Gastrocnemius medialis (tissue), 4 donors: ENCODE measurements at regions not wholly inside any gene's neighbourhood (a gene's known extent, or its start where the extent isn't known, plus 50 kb on each side); places are given as distances from the start of the nearest gene placed in this dataset.

ENCODE experiments used
- POLR2A ChIP-seq, 2 donors: fragments of 450-650 bp; IDR thresholded peaks; one replicate each; pipeline ENCODE4 v1.6.1; 2017; ENCODE audit warnings: antibody characterized with exemption in 2 of 2, mild to moderate bottlenecking in 2 of 2, moderate library complexity in 2 of 2
- TF ChIP-seq, protein P1 (sequence below), 5 experiments: fragments of 450-650 bp in 3 of 5; fragments of 200-600 bp in 2 of 5; sonication (generic) in 2 of 5; IDR thresholded peaks in 4 of 5; conservative IDR thresholded peaks in 1 of 5; 1 replicate in 4 of 5; 2 replicates in 1 of 5; pipeline ENCODE4 v1.5.1; 2016 to 2019; ENCODE audit warnings: antibody characterized with exemption in 5 of 5, mild to moderate bottlenecking in 3 of 5, moderate library complexity in 3 of 5

DNA sequence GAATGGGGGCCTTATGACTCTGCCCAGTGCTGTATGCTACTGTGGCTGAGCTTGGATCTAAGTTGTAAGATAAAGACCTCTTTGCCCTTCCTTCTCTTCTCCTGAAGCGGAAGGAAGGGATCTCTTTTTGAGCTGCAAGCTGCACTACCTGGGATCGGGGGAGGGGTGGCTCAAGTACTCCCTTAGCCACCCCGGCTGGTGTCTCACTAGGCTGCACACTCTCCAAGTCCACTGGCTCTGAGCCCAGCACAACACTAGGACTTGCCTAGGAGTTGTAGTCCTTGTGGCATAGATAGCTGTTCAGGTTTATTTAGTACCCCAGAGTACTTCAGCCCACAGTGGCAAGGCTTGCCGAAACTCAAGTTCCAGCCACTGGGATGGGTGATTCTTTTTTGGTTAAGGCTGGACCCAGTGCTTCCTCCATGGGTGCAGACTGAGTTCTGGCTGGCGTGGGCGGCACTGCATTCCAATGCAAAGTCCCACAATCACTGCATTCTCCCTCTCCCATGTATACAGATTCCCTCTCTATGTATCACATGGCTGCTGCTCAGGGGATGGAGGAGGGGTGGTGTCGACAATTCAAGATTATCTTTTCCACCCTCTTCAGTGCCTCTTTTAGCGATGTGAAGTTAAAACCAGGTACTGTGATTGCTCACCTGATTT, 76.2 kb upstream of the SLC25A13 start:
- TF ChIP-seq, protein P1, sequence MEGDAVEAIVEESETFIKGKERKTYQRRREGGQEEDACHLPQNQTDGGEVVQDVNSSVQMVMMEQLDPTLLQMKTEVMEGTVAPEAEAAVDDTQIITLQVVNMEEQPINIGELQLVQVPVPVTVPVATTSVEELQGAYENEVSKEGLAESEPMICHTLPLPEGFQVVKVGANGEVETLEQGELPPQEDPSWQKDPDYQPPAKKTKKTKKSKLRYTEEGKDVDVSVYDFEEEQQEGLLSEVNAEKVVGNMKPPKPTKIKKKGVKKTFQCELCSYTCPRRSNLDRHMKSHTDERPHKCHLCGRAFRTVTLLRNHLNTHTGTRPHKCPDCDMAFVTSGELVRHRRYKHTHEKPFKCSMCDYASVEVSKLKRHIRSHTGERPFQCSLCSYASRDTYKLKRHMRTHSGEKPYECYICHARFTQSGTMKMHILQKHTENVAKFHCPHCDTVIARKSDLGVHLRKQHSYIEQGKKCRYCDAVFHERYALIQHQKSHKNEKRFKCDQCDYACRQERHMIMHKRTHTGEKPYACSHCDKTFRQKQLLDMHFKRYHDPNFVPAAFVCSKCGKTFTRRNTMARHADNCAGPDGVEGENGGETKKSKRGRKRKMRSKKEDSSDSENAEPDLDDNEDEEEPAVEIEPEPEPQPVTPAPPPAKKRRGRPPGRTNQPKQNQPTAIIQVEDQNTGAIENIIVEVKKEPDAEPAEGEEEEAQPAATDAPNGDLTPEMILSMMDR (IDR thresholded peaks at IDR 0.05 in 4 of 5, conservative IDR thresholded peaks at IDR 0.05 in 1 of 5): no peak
- TF ChIP-seq POLR2A (IDR thresholded peaks at IDR 0.05): no peak
